Stimulated activated CD8-positive, alpha-beta memory T cell treated with anti-CD3 and anti-CD28 coated beads, Interleukin-4, amount 100 ng/mL, for 48 hours (primary cell): ENCODE measurements at regions not wholly inside any gene's neighbourhood (a gene's known extent, or its start where the extent isn't known, plus 50 kb on each side); places are given as distances from the start of the nearest gene placed in this dataset.
"Not testable (repeated sequence)": the region's sequence is repeated elsewhere in the genome, so short reads cannot be mapped to it uniquely, and the experiment has no call there.

ENCODE experiments used
- DNase-seq: peaks from one replicate; pipeline ENCODE4 v3.0.0-alpha.2; 2020

GRCh38 chr2:118374974-118375755, 286.9 kb downstream of the INSIG2 start:
- DNase-seq, result no peak

- no peak for DNase-seq
These were observed 284.9 kb downstream of the INSIG2 start for GRCh38 chr2:118372886-118373830.

DNA sequence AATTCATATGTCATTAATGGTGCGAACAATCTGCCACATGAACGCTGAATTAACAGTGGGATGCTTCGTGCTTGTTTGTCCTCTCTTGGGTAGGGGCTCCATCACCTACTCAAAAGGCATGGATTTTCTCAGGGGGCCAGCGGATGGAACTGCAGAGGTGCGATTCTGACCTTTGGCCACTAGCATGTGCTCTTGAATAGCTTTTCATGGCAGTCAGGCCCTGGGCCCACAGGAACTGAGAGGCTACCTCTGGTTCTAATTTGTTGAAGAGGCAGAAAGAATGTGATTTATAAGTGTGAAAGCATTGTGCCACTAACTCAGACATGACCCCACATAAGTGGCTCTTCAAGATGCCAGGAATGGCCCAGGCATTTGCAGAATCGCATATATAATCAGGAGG, 283.2 kb downstream of the INSIG2 start:
- no peak for DNase-seq

GRCh38 chr2:118369521-118369920, 281.2 kb downstream of the INSIG2 start:
- not testable (repeated sequence) for DNase-seq

- no peak for DNase-seq
These were observed 275.3 kb downstream of the INSIG2 start for GRCh38 chr2:118363604-118364003.

DNA sequence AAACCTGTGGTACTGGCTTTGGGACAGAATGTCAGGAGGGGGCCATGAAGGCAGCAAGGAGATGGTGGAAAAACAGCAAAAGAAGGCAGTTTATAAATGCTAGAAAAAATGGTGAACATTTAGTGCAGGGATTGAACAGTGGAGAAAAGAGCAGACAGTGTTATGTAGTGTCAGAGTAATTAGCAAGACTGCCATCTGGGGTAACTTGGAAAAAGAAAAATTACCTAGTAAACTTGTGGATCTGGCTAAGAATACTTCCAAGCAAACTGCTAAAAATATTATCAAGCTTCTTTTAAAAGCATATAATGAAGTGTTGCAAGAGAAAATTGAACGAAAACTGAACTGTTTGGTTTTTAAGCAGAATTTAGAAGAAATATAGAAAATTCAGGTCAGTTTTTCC, 267.8 kb downstream of the INSIG2 start:
- DNase-seq, result no peak

DNA sequence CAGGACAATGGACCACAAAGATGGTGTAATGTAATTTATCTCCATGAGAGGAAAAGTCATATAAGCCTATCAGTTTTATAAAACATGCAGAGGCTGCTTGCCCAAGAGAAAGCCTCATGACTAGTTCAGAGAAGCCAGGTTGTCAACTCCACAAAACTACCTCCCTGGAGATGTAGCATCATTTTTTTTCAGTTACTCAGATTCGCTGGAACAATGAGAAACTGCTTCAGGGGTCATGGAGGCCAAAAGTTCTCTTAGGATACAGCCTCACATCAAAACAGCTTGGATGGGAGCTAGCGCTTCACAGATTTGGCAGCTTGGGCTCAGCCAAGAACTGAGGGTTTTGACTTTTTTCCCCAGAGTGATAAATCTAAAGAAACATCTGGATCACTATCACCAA, 263.5 kb downstream of the INSIG2 start:
- DNase-seq, result no peak

DNA sequence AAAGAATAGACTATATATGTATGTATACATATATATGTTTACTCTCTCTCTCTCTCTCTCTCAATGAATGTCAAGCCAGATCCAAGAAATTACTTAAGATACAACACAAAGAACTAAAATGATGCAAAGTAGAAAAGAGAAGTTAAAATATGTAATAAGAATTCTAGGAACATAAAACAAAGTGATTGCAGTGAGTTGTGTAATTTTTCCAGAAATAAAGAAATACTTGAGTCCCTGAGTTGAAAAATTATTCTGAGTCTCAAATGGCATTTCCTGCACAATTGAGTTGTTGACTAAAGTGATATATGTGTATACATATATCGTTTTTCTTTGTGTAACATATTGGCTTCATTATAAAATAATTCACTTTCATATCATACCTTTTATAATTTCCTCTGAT, 262.4 kb downstream of the INSIG2 start:
- DNase-seq, result no peak

- DNase-seq, result no peak
These were observed 261.1 kb downstream of the INSIG2 start for GRCh38 chr2:118349365-118349764.

- no peak for DNase-seq
These were observed 260.2 kb downstream of the INSIG2 start for GRCh38 chr2:118348380-118349034.

- no peak for DNase-seq
These were observed 257.2 kb downstream of the INSIG2 start for GRCh38 chr2:118345465-118345864.

DNA sequence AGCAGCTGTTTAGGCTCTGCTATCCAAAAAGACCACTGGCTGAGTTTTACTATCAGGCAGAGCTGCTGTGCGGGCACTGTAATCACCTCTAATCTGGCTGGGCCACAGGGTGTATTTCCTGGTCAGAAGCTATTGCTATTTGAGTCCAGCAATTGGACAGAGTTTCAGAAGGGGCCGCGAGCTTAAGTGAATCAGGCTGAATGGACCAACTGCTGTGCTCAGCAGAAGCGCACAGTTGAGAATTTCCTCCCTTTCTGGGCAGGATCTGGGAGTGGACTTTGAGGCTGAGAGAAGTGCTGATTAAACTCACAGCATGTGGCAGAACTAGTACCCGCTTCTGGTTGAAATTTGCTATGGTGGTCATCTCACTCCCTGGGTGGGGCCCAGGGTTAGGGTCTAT, 251.8 kb downstream of the INSIG2 start:
- no peak for DNase-seq

- no peak for DNase-seq
These were observed 251.1 kb downstream of the INSIG2 start for GRCh38 chr2:118339386-118339785.

- DNase-seq, result no peak
These were observed 245.4 kb downstream of the INSIG2 start for GRCh38 chr2:118333664-118334063.

DNA sequence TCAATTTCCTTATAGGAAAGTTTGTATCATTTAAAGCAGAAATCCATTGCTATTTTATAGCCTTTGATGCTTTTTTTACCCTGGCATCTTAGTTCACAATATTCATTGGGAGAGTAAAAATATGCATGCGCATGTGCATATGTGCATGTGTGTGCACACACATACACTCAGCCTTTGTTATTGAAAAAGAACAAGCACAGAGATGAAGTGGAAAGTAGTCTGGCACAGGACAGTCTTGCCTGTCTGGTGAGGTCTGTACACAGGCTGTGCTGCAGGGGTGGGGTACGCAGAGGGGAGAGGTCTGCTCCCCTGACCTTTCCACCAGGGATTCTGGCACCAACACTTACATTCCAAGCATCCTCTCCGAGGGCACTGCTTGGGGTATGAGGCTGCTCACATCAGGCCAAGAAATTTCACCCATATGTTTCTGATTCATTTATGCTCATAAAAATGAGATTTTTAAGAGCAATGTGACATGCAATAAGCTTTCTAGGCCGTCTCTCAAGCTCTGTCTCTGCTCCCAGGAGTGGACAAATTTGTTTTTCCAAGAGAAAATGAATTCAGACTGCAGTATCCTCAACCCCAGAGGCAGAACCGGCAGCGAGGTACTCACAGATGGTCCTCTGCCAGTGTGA, 237.2 kb downstream of the INSIG2 start:
- no peak for DNase-seq

DNA sequence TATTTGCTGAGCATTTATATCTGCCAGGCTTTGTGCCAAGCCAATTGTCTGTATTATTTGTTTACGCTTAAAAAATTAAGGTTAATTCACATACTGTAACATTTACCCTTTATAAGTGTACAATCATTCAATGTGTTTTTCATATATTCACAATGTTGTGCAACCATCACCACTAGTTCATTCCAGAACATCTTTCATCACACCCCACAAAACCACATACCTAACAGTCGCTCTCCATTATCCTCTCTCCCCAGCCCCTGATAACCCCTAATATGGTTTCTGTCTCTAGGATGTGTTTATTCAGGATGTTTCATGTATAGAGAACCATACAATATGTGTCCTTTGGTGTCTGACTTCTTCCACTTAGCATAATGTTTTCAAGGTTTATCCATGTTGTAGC, 234.1 kb downstream of the INSIG2 start:
- DNase-seq, result no peak

DNA sequence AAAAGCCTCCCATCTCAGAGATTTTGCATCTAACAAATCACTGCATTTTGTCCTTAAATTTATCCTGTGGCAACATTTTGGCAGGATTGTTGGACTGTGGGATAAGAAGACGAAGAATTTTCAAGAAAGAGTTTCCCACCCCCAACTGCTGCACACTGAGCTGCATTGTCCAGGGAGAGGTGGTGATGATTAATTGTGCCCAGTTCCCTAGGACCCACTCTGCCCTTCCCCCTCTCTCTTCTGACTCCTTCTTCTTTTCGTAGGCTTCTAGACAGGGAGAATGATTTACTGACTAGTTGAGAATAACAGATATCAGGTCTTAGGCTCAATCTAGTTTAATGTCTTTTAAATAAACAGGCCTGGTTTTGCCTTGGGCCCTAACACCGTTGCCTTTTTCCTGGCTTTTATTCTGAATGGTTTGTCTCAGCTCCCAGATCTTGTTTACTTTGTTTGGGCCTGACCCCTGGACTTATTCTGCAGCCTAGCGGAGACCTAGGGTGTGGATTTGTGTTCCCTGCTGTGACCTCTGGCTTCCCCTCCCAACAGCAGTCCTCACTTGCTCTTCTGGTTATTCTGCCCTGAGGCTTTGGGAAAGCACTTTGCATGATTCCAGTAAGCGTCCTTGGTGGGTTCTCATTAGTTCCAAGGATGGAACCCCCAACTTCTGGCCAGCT, 233.3 kb downstream of the INSIG2 start:
- no peak for DNase-seq

DNA sequence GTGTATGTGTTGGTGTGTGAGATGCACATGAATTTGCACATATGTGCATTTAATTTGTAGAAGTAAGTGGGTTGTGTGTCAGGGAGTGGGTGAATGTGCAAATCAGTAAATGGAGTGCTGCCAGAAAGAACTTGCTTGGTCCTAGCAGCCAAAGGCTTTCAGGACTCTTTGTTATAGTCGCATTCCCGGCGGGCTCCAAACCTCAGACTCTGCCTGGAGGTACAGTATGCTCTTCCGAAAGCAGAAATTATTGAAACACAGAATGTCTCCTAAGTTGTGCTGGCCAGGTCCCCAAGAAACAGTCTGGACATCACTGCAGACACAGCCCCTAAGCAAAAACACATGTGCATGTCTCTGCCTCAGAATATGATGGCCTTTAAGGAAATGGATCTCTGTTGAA, 232.4 kb downstream of the INSIG2 start:
- DNase-seq, result no peak

GRCh38 chr2:118320196-118320595, 231.9 kb downstream of the INSIG2 start:
- DNase-seq, result no peak

DNA sequence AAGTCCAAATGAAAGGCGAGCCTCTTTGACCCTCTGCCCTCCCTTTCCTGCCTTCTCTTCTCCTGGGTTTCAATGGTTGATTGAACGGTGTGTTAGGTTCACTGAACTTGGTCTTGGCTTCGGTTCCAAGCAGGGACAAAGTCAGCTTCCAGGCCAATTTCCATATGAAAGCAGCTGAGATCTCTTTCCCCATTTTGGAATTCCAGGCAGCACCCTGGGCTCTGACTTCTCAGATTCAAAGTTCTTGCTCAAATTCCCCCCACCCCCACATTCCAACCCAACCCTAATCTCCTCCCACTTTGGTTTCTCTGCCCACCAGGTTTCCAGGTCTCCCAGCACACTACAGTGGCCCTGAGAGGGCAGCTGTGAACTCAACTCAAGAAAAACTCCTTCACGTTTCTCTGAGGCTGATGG, 231.0 kb downstream of the INSIG2 start:
- DNase-seq, result no peak

DNA sequence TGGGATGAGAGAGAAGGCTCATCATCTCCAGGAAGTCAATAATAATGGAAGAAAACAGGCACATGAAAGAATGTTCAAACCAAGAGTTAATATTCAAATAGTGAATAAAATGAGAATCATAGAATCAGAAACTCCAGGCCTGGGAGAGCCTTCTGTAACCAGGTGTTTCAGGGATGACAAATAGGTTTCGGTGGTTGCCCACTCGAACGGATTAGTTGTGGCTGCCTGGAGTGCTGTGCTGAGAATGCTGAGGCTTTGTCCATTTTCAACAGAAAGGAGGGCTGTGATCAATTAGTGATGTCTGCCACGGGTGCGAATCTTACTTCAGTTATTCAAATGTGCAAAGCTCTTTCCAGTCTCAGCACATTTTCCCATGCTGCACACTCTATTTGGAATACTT, 227.3 kb downstream of the INSIG2 start:
- no peak for DNase-seq

GRCh38 chr2:118312969-118313756, 224.9 kb downstream of the INSIG2 start:
- no peak for DNase-seq
